ENCODE measurements at regions not wholly inside any gene's neighbourhood (a gene's known extent, or its start where the extent isn't known, plus 50 kb on each side); places are given as distances from the start of the nearest gene placed in this dataset.

GRCh38 chr2:177147093-177147694 lies 65.4 kb upstream of the HNRNPA3 start:
- H3K9me3 ChIP-seq: no peaks in the 10 kb centered on the region
- 1 to 3% methylated on average over 2 of the region's 2 CpGs for WGBS, 2 donors
- peak; percentile 97 for FAIRE-seq
- peaks cover 0 to 8% (median 3%) of the 10 kb centered on the region in 3 donors for H3K4me1 ChIP-seq
- no peak overlapping the region for H3K4me3 ChIP-seq
- no peak overlapping the region for H3K27ac ChIP-seq
- no peak for DNase-seq
- ATAC-seq: peak in 3 of 4 donors; percentile 60 to 77 (median 76)
- H3K27me3 ChIP-seq: peaks cover 3 to 48% (median 8%) of the 10 kb centered on the region in 4 donors
- H3K36me3 ChIP-seq: no peaks in the 10 kb centered on the region
- peak in 3 of 4 donors; percentile 20 to 44 (median 33) for TF ChIP-seq CTCF (IDR thresholded peaks at IDR 0.05)
- intact Hi-C loops (cut with DNase I): loop anchor here in 1 of 3 donors (10.0 kb wide), 1 partner anchor 1022 kb away; the partner anchor contains the start of genes HOXD8 and HOXD9

- TF ChIP-seq CTCF (IDR thresholded peaks at IDR 0.05): no peak
- H3K4me1 ChIP-seq: peaks cover 0 to 8% (median 3%) of the 10 kb centered on the region in 3 donors
- H3K36me3 ChIP-seq: no peaks in the 10 kb centered on the region
- intact Hi-C loops (cut with DNase I): loop anchor here in 1 of 3 donors (10.0 kb wide), 1 partner anchor 1023 kb away; the partner anchor contains the start of genes HOXD8 and HOXD9
- peaks cover 3 to 48% (median 8%) of the 10 kb centered on the region in 4 donors for H3K27me3 ChIP-seq
- no peaks in the 10 kb centered on the region for H3K9me3 ChIP-seq
- peak overlapping the region in 1 of 4 donors; percentile 40 for H3K4me3 ChIP-seq
- ATAC-seq: peak in 3 of 4 donors; percentile 14 to 55 (median 48)
- 24% methylated on average over 13 of the region's 13 CpGs for WGBS, 2 donors
- H3K27ac ChIP-seq: no peak overlapping the region
- no peak for DNase-seq
- no peak for FAIRE-seq
Measured at GRCh38 chr2:177147834-177148445, 64.7 kb upstream of the HNRNPA3 start.

- 3% methylated on average over 25 of the region's 25 CpGs for WGBS, 2 donors
- peak overlapping the region in 2 of 4 donors; percentile 12 to 40 for H3K4me3 ChIP-seq
- ATAC-seq: peak; percentile 94 to 99 (median 98)
- peaks cover 0 to 8% (median 3%) of the 10 kb centered on the region in 3 donors for H3K4me1 ChIP-seq
- peak; percentile 58 to 85 (median 76) for DNase-seq
- TF ChIP-seq CTCF (IDR thresholded peaks at IDR 0.05): peak; percentile 53 to 69 (median 62)
- H3K9me3 ChIP-seq: no peaks in the 10 kb centered on the region
- FAIRE-seq: peak; percentile 75
- no peaks in the 10 kb centered on the region for H3K36me3 ChIP-seq
- no peak overlapping the region for H3K27ac ChIP-seq
- peaks cover 3 to 43% (median 8%) of the 10 kb centered on the region in 4 donors for H3K27me3 ChIP-seq
- intact Hi-C loops (cut with DNase I): loop anchor here in 1 of 3 donors (10.0 kb wide), 1 partner anchor 1024 kb away; the partner anchor contains the start of genes HOXD8 and HOXD9
Measured at GRCh38 chr2:177148477-177149154, 64.0 kb upstream of the HNRNPA3 start.

GRCh38 chr2:177149155-177149503 lies 63.5 kb upstream of the HNRNPA3 start:
- no peak for TF ChIP-seq CTCF (IDR thresholded peaks at IDR 0.05)
- intact Hi-C loops (cut with DNase I): loop anchor here in 1 of 3 donors (10.0 kb wide), 1 partner anchor 1024 kb away; the partner anchor contains the start of genes HOXD8 and HOXD9
- Histone ChIP-seq H3K9me3 (no peaks in the 10 kb centered on the region), H3K36me3 (no peaks in the 10 kb centered on the region), H3K27ac (no peak overlapping the region), H3K4me3 (peak overlapping the region in 1 of 4 donors; percentile 40), H3K27me3 (peaks cover 3 to 38% (median 8%) of the 10 kb centered on the region in 4 donors), H3K4me1 (peaks cover 0 to 8% (median 3%) of the 10 kb centered on the region in 3 donors)
- 0 to 3% methylated on average over 1 of the region's 1 CpG for WGBS, 2 donors
- FAIRE-seq: no peak
- no peak for ATAC-seq
- no peak for DNase-seq

All from pancreas (tissue), 10 donors.